Right hindlimb (tissue), 1 donor: ENCODE measurements at regions not wholly inside any gene's neighbourhood (a gene's known extent, or its start where the extent isn't known, plus 50 kb on each side); places are given as distances from the start of the nearest gene placed in this dataset.

Experiments used
- DNase-seq: peaks from one replicate; pipeline ENCODE4 v3.0.0-alpha.2; 2018

GRCh38 chr12:127538316-127538715 is 728.7 kb upstream of the TMEM132C start:
- no peak for DNase-seq

- DNase-seq, result no peak
Observed at GRCh38 chr12:127539226-127539858, 727.6 kb upstream of the TMEM132C start.

GRCh38 chr12:127542391-127542790 is 724.6 kb upstream of the TMEM132C start:
- DNase-seq, result no peak

- DNase-seq, result no peak
Observed at GRCh38 chr12:127542931-127543330, 724.0 kb upstream of the TMEM132C start.

GRCh38 chr12:127546721-127547505 is 720.1 kb upstream of the TMEM132C start:
- no peak for DNase-seq

GRCh38 chr12:127548123-127548553 is 718.8 kb upstream of the TMEM132C start:
- DNase-seq, result no peak

GRCh38 chr12:127550271-127550670 is 716.7 kb upstream of the TMEM132C start:
- no peak for DNase-seq

- DNase-seq, result no peak
Observed at GRCh38 chr12:127552838-127553237, 714.1 kb upstream of the TMEM132C start.

- no peak for DNase-seq
Observed at GRCh38 chr12:127555071-127555470, 711.9 kb upstream of the TMEM132C start.

- no peak for DNase-seq
Observed at GRCh38 chr12:127556231-127556886, 710.6 kb upstream of the TMEM132C start.

- DNase-seq, result no peak
Observed at GRCh38 chr12:127558361-127558760, 708.6 kb upstream of the TMEM132C start.

- DNase-seq, result peak; percentile 49
Observed at GRCh38 chr12:127559349-127560040, 707.5 kb upstream of the TMEM132C start.

- no peak for DNase-seq
Observed at GRCh38 chr12:127560041-127560478, 706.9 kb upstream of the TMEM132C start.

- no peak for DNase-seq
Observed at GRCh38 chr12:127562816-127563215, 704.2 kb upstream of the TMEM132C start.

GRCh38 chr12:127565241-127565640 is 701.7 kb upstream of the TMEM132C start:
- no peak for DNase-seq

- DNase-seq, result no peak
Observed at GRCh38 chr12:127567531-127567930, 699.4 kb upstream of the TMEM132C start.

GRCh38 chr12:127570387-127570786 is 696.6 kb upstream of the TMEM132C start:
- no peak for DNase-seq

- no peak for DNase-seq
Observed at GRCh38 chr12:127570793-127571360, 696.1 kb upstream of the TMEM132C start.

GRCh38 chr12:127571578-127571977 is 695.4 kb upstream of the TMEM132C start:
- no peak for DNase-seq

GRCh38 chr12:127579446-127579845 is 687.5 kb upstream of the TMEM132C start:
- DNase-seq, result no peak

- DNase-seq, result no peak
Observed at GRCh38 chr12:127582074-127582473, 684.9 kb upstream of the TMEM132C start.

- DNase-seq, result no peak
Observed at GRCh38 chr12:127583041-127583440, 683.9 kb upstream of the TMEM132C start.

GRCh38 chr12:127588249-127588648 is 678.7 kb upstream of the TMEM132C start:
- no peak for DNase-seq
